ENCODE measurements at regions not wholly inside any gene's neighbourhood (a gene's known extent, or its start where the extent isn't known, plus 50 kb on each side); places are given as distances from the start of the nearest gene placed in this dataset.

GRCh38 chr4:108359986-108360681 lies 191.4 kb upstream of the LEF1 start:
- TF ChIP-seq, protein P1, sequence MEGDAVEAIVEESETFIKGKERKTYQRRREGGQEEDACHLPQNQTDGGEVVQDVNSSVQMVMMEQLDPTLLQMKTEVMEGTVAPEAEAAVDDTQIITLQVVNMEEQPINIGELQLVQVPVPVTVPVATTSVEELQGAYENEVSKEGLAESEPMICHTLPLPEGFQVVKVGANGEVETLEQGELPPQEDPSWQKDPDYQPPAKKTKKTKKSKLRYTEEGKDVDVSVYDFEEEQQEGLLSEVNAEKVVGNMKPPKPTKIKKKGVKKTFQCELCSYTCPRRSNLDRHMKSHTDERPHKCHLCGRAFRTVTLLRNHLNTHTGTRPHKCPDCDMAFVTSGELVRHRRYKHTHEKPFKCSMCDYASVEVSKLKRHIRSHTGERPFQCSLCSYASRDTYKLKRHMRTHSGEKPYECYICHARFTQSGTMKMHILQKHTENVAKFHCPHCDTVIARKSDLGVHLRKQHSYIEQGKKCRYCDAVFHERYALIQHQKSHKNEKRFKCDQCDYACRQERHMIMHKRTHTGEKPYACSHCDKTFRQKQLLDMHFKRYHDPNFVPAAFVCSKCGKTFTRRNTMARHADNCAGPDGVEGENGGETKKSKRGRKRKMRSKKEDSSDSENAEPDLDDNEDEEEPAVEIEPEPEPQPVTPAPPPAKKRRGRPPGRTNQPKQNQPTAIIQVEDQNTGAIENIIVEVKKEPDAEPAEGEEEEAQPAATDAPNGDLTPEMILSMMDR (IDR thresholded peaks at IDR 0.05), result no peak
- TF ChIP-seq POLR2A (IDR thresholded peaks at IDR 0.05), result no peak

Measured in testis (tissue), 2 donors.